PC-9 (cell line): ENCODE measurements at regions not wholly inside any gene's neighbourhood (a gene's known extent, or its start where the extent isn't known, plus 50 kb on each side); places are given as distances from the start of the nearest gene placed in this dataset.

ENCODE experiments used
- BruUV-seq: library from RNA; stranded (reverse); fragments of 400-500 nt; replicated peaks from 2 replicates; lab custom pipeline; 2021; lab: Mats Ljungman, UMichigan
- CTCF ChIA-PET: fragments of 300-600 bp; sonication (Branson Sonifier 250); formaldehyde crosslinking; loops from one replicate; lab custom pipeline; 2022; ENCODE audit warnings: antibody characterized with exemption; lab: Charles Lee
- POLR2A ChIA-PET: fragments of 300-600 bp; sonication (Branson Sonifier 250); formaldehyde crosslinking; loops from one replicate; lab custom pipeline; 2022; ENCODE audit warnings: antibody characterized with exemption; ENCODE audit not compliant: unreplicated experiment; lab: Charles Lee
- DNase-seq, 2 experiments: peaks; one replicate each; pipeline versions ENCODE4 v3.0.0 to v3.0.0-alpha.2; 2015 to 2022; ENCODE audit warnings: mixed read lengths in 1 of 2
- H2AFZ ChIP-seq: fragments of 200-600 bp; sonication (generic); 2 replicates; pipeline ENCODE4 v1.8.1; 2017; ENCODE audit warnings: antibody characterized with exemption
- H3F3A ChIP-seq: fragments of 200-600 bp; sonication (generic); 2 replicates; pipeline ENCODE4 v1.8.1; 2017; ENCODE audit warnings: antibody characterized with exemption, mild to moderate bottlenecking, low read depth; ENCODE audit not compliant: insufficient read depth
- H3K27ac ChIP-seq: fragments of 200-600 bp; sonication (generic); 2 replicates; pipeline ENCODE4 v1.6.1; 2016; ENCODE audit warnings: mixed run types
- H3K27me3 ChIP-seq: fragments of 200-600 bp; sonication (generic); 2 replicates; pipeline ENCODE4 v1.6.1; 2016; ENCODE audit warnings: low read depth, mixed run types; ENCODE audit not compliant: insufficient read depth
- H3K36me3 ChIP-seq: fragments of 200-600 bp; sonication (generic); 2 replicates; pipeline ENCODE4 v1.6.1; 2016; ENCODE audit warnings: low read depth, mixed run types
- H3K4me1 ChIP-seq: fragments of 200-600 bp; sonication (generic); replicated peaks from 2 replicates; pipeline ENCODE4 v1.6.1; 2016; ENCODE audit warnings: mixed run types; ENCODE audit not compliant: insufficient read depth
- H3K4me2 ChIP-seq: fragments of 200-600 bp; sonication (generic); 2 replicates; pipeline ENCODE4 v1.6.1; 2017; ENCODE audit warnings: mixed run types
- H3K4me3 ChIP-seq: fragments of 200-600 bp; sonication (generic); 2 replicates; pipeline ENCODE4 v1.6.1; 2016; ENCODE audit warnings: mixed run types
- H3K79me2 ChIP-seq: fragments of 200-600 bp; sonication (generic); 2 replicates; pipeline ENCODE4 v1.6.1; 2017; ENCODE audit warnings: low read depth, mixed run types
- H3K9me2 ChIP-seq: fragments of 200-600 bp; sonication (generic); 2 replicates; pipeline ENCODE4 v1.8.1; 2017; ENCODE audit warnings: mild to moderate bottlenecking; ENCODE audit not compliant: insufficient read depth
- H3K9me3 ChIP-seq: fragments of 200-600 bp; sonication (generic); 2 replicates; pipeline ENCODE4 v1.8.1; 2016; ENCODE audit warnings: low read depth; ENCODE audit not compliant: insufficient read depth
- H4K20me1 ChIP-seq: fragments of 200-600 bp; sonication (generic); 2 replicates; pipeline ENCODE4 v1.8.1; 2017; ENCODE audit not compliant: insufficient read depth
- EZH2 ChIP-seq: fragments of 200-600 bp; sonication (generic); IDR thresholded peaks from 2 replicates; pipeline ENCODE4 v1.8.0; 2017; ENCODE audit warnings: antibody characterized with exemption, low read depth
- intact Hi-C: fragments of 100-400 bp; cut with micrococcal nuclease; formaldehyde crosslinking; loops from one replicate; pipeline ENCODE4 v1.10.0; 2022; ENCODE audit not compliant: unreplicated experiment
- TF ChIP-seq, protein P1 (sequence below): fragments of 200-600 bp; sonication (generic); conservative IDR thresholded peaks from 2 replicates; pipeline ENCODE4 v1.6.1; 2017; ENCODE audit warnings: mixed run types, antibody characterized with exemption, mild to moderate bottlenecking, moderate library complexity

DNA sequence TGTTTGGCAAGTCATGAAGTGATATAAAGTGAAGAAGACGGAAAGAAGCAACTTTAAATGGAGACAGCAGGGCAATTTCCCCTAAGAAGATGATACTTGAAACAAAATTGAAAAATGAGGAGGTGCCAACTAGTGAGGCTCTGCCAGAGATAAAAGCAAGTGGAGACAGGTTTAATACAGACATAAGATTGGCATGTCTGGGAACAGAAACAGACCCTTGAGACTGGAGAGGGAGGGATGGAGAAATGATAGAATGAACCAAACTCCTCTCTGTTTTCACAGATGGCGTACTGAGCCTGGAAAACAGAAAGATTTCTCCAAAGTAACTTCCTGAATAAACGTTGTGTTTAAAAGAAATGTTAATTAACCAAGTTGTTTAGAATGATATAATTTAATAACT, 354.5 kb upstream of the ANO5 start:
- Histone ChIP-seq H3K4me1 (no peaks in the 10 kb centered on the region), H4K20me1 (no peaks in the 10 kb centered on the region), H3K4me3 (no peak overlapping the region), H2AFZ (no peak overlapping the region), H3K27me3 (no peaks in the 10 kb centered on the region), H3K4me2 (no peak overlapping the region), H3K36me3 (no peaks in the 10 kb centered on the region), H3K9me3 (no peaks in the 10 kb centered on the region), H3K27ac (no peak overlapping the region), H3K9me2 (no peaks in the 10 kb centered on the region), H3K79me2 (no peaks in the 10 kb centered on the region), H3F3A (no peaks in the 10 kb centered on the region)
- TF ChIP-seq, protein P1, sequence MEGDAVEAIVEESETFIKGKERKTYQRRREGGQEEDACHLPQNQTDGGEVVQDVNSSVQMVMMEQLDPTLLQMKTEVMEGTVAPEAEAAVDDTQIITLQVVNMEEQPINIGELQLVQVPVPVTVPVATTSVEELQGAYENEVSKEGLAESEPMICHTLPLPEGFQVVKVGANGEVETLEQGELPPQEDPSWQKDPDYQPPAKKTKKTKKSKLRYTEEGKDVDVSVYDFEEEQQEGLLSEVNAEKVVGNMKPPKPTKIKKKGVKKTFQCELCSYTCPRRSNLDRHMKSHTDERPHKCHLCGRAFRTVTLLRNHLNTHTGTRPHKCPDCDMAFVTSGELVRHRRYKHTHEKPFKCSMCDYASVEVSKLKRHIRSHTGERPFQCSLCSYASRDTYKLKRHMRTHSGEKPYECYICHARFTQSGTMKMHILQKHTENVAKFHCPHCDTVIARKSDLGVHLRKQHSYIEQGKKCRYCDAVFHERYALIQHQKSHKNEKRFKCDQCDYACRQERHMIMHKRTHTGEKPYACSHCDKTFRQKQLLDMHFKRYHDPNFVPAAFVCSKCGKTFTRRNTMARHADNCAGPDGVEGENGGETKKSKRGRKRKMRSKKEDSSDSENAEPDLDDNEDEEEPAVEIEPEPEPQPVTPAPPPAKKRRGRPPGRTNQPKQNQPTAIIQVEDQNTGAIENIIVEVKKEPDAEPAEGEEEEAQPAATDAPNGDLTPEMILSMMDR, result no peak
- no peak for TF ChIP-seq EZH2
- intact Hi-C loops, result no loop called here
- POLR2A ChIA-PET, result no interaction called here
- BruUV-seq, result no TSS peak
- CTCF ChIA-PET, result no interaction called here
- DNase-seq, result no peak

DNA sequence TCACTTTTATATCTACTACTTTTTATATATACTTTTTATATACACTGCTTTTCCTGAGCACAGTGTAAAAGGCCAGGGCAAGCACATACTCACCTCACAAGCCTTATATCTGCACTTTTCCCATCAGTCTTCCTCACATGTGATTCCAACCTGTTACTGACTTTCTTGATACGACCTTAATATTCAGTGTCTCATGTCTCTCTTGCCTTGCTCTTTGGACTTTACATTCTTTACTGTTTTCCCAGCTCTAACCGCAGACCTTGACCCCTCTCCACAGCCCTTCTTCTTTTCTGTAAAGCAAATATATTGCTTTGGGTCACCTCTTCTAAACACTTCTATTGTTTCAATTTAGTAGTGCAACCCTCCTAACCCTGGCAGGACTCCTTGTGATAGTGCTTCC, 353.1 kb upstream of the ANO5 start:
- POLR2A ChIA-PET, result no interaction called here
- BruUV-seq, result no TSS peak
- H3K36me3 ChIP-seq, result no peaks in the 10 kb centered on the region
- DNase-seq, result no peak
- no peak overlapping the region for H3K27ac ChIP-seq
- H3K4me2 ChIP-seq, result no peak overlapping the region
- no peak overlapping the region for H3K4me3 ChIP-seq
- no peaks in the 10 kb centered on the region for H3K9me3 ChIP-seq
- no peaks in the 10 kb centered on the region for H3K9me2 ChIP-seq
- no peak overlapping the region for H2AFZ ChIP-seq
- H4K20me1 ChIP-seq, result no peaks in the 10 kb centered on the region
- TF ChIP-seq EZH2, result no peak
- TF ChIP-seq, protein P1, result no peak
- H3F3A ChIP-seq, result no peaks in the 10 kb centered on the region
- CTCF ChIA-PET, result no interaction called here
- no peaks in the 10 kb centered on the region for H3K4me1 ChIP-seq
- H3K27me3 ChIP-seq, result no peaks in the 10 kb centered on the region
- intact Hi-C loops, result no loop called here
- H3K79me2 ChIP-seq, result no peaks in the 10 kb centered on the region

DNA sequence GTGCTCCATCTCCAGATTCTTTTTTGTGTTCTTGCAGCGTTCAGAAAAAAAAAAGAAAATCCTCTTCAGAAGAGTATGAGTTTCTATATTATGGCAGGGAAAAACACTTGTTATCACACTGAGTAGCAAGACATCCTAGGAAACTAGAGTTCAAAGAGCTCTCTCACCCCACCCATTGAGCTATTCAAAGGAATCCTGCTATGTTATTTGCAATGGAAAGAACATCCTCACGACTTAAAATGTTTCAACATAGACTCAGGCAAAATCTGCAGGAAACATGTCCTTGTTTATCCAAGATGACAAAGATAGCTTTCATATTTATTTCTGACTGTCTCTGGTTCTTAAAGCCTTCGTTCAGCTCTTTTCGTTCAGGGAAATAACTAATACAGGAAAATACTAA, 331.6 kb upstream of the ANO5 start:
- Histone ChIP-seq H3K4me3 (no peak overlapping the region), H2AFZ (no peak overlapping the region), H3K9me3 (no peaks in the 10 kb centered on the region; the same call in 1 of the 2 replicates), H3K36me3 (no peaks in the 10 kb centered on the region), H3K27ac (no peak overlapping the region), H3K79me2 (no peaks in the 10 kb centered on the region), H3K27me3 (no peaks in the 10 kb centered on the region), H4K20me1 (no peaks in the 10 kb centered on the region), H3F3A (no peaks in the 10 kb centered on the region), H3K4me1 (no peaks in the 10 kb centered on the region), H3K9me2 (no peaks in the 10 kb centered on the region), H3K4me2 (no peak overlapping the region)
- TF ChIP-seq, protein P1, result no peak
- TF ChIP-seq EZH2, result no peak
- DNase-seq, result no peak
- ChIA-PET CTCF (no interaction called here), POLR2A (no interaction called here)
- intact Hi-C loops, result no loop called here
- BruUV-seq, result no TSS peak
